Liver (tissue), 8 donors: ENCODE measurements at regions not wholly inside any gene's neighbourhood (a gene's known extent, or its start where the extent isn't known, plus 50 kb on each side); places are given as distances from the start of the nearest gene placed in this dataset.

ENCODE experiments used
- DNase-seq: peaks from one replicate; pipeline ENCODE4 v3.0.0-alpha.2; 2017; ENCODE audit warnings: low spot score
- H3K27ac ChIP-seq, 2 donors: one replicate each; pipeline ENCODE4 v1.7.0; 2013; ENCODE audit warnings: inconsistent platforms in 2 of 2, low read length in 2 of 2, control low read depth in 1 of 2, low read depth in 1 of 2, mild to moderate bottlenecking in 1 of 2
- H3K27me3 ChIP-seq, 4 donors: one replicate each; pipeline versions ENCODE4 v1.6.1 to v1.7.0; 2013; ENCODE audit warnings: low read length in 3 of 4, inconsistent platforms in 1 of 4, mild to moderate bottlenecking in 1 of 4, moderate library complexity in 1 of 4; ENCODE audit not compliant: control insufficient read depth in 4 of 4, insufficient read depth in 4 of 4
- H3K36me3 ChIP-seq, 4 donors: one replicate each; pipeline versions ENCODE4 v1.6.1 to v1.7.0; 2013; ENCODE audit warnings: low read length in 3 of 4, mild to moderate bottlenecking in 3 of 4, low read depth in 1 of 4, moderate library complexity in 1 of 4; ENCODE audit not compliant: control insufficient read depth in 4 of 4, insufficient read depth in 3 of 4
- H3K4me1 ChIP-seq, 4 donors: one replicate each; pipeline versions ENCODE4 v1.6.1 to v1.7.0; 2013; ENCODE audit warnings: low read length in 3 of 4, mild to moderate bottlenecking in 3 of 4, moderate library complexity in 1 of 4; ENCODE audit not compliant: control insufficient read depth in 4 of 4, insufficient read depth in 4 of 4
- H3K4me3 ChIP-seq, 3 donors: one replicate each; pipeline versions ENCODE4 v1.6.1 to v1.7.0; 2013; ENCODE audit warnings: low read length in 3 of 3, control low read depth in 1 of 3, low read depth in 1 of 3, mild to moderate bottlenecking in 1 of 3
- H3K9ac ChIP-seq, 2 donors: one replicate each; pipeline ENCODE4 v1.7.0; 2013; ENCODE audit warnings: low read length in 2 of 2, mild to moderate bottlenecking in 2 of 2, moderate library complexity in 2 of 2, control low read depth in 1 of 2, low read depth in 1 of 2
- H3K9me3 ChIP-seq, 4 donors: one replicate each; pipeline versions ENCODE4 v1.6.1 to v1.7.0; 2013; ENCODE audit warnings: low read length in 3 of 4; ENCODE audit not compliant: control insufficient read depth in 4 of 4
- ATF3 ChIP-seq: IDR thresholded peaks from 2 replicates; pipeline ENCODE4 v1.6.1; 2016; ENCODE audit warnings: antibody characterized with exemption
- CTCF ChIP-seq: fragments of 150-350 bp; IDR thresholded peaks from 2 replicates; pipeline ENCODE4 v1.5.1; 2017; ENCODE audit warnings: improper control_type of control experiment, low read depth, low read length; ENCODE audit not compliant: missing input control
- EGR1 ChIP-seq, 2 donors: IDR thresholded peaks; 2 replicates each; pipeline ENCODE4 v1.6.1; 2016 to 2018; ENCODE audit warnings: antibody characterized with exemption in 2 of 2, low read depth in 2 of 2
- FOXA1 ChIP-seq: IDR thresholded peaks from 2 replicates; pipeline ENCODE4 v1.6.1; 2016; ENCODE audit warnings: antibody characterized with exemption
- FOXA2 ChIP-seq: IDR thresholded peaks from 2 replicates; pipeline ENCODE4 v1.6.1; 2016; ENCODE audit warnings: antibody characterized with exemption
- GABPA ChIP-seq, 2 donors: IDR thresholded peaks in 1 of 2; conservative IDR thresholded peaks in 1 of 2; 2 replicates each; pipeline ENCODE4 v1.6.1; 2016; ENCODE audit warnings: antibody characterized with exemption in 2 of 2, mild to moderate bottlenecking in 1 of 2, moderate library complexity in 1 of 2
- HNF4A ChIP-seq, 2 donors: conservative IDR thresholded peaks; 2 replicates each; pipeline ENCODE4 v1.6.1; 2016; ENCODE audit warnings: antibody characterized with exemption in 2 of 2, mild to moderate bottlenecking in 2 of 2
- HNF4G ChIP-seq: IDR thresholded peaks from 2 replicates; pipeline ENCODE4 v1.6.1; 2016; ENCODE audit warnings: antibody characterized with exemption
- JUND ChIP-seq, 2 donors: IDR thresholded peaks; 2 replicates each; pipeline ENCODE4 v1.6.1; 2016; ENCODE audit warnings: antibody characterized with exemption in 2 of 2
- MAX ChIP-seq: IDR thresholded peaks from 2 replicates; pipeline ENCODE4 v1.6.1; 2016; ENCODE audit warnings: antibody characterized with exemption
- NR2F2 ChIP-seq: IDR thresholded peaks from 2 replicates; pipeline ENCODE4 v1.6.1; 2016; ENCODE audit warnings: antibody characterized with exemption
- RAD21 ChIP-seq, 2 donors: IDR thresholded peaks; 2 replicates each; pipeline ENCODE4 v1.6.1; 2016; ENCODE audit warnings: antibody characterized with exemption in 2 of 2, mild to moderate bottlenecking in 2 of 2
- RXRA ChIP-seq, 2 donors: IDR thresholded peaks; 2 replicates each; pipeline ENCODE4 v1.6.1; 2017 to 2018; ENCODE audit warnings: antibody characterized with exemption in 2 of 2, mild to moderate bottlenecking in 1 of 2
- SP1 ChIP-seq: IDR thresholded peaks from 2 replicates; pipeline ENCODE4 v1.6.1; 2018; ENCODE audit warnings: antibody characterized with exemption, mild to moderate bottlenecking
- TAF1 ChIP-seq: conservative IDR thresholded peaks from 2 replicates; pipeline ENCODE4 v1.6.1; 2016; ENCODE audit warnings: antibody characterized with exemption, mild to moderate bottlenecking
- YY1 ChIP-seq: IDR thresholded peaks from 2 replicates; pipeline ENCODE4 v1.6.1; 2016; ENCODE audit warnings: antibody characterized with exemption, mild to moderate bottlenecking
- WGBS: extraction: QIAGEN DNeasy Blood & Tissue Kit; methylation state at CpG from one replicate; pipeline ENCODE4 v1.1.7; 2013; 5-methylcytosine and 5-hydroxymethylcytosine counted together
- TF ChIP-seq, protein P1 (sequence below): IDR thresholded peaks from 2 replicates; pipeline ENCODE4 v1.6.1; 2016; ENCODE audit warnings: antibody characterized with exemption
- TF ChIP-seq, protein P2 (sequence below): IDR thresholded peaks from 2 replicates; pipeline ENCODE4 v1.6.1; 2016; ENCODE audit warnings: antibody characterized with exemption, mild to moderate bottlenecking
- donor health status: healthy.
- donor health status: healthy.
- donor health status: healthy.
- donor health status: healthy.
- donor health status: healthy.

- no peaks in the 10 kb centered on the region for H3K9me3 ChIP-seq
- 83% methylated on average over 5 of the region's 5 CpGs for WGBS
Observed at GRCh38 chr7:18425838-18426445, 69.6 kb upstream of the HDAC9 start.

More at GRCh38 chr7:18425838-18426445, 69.6 kb upstream of the HDAC9 start:
- Histone ChIP-seq H3K27me3 (peaks cover 0 to 2% (median 0%) of the 10 kb centered on the region in 4 donors), H3K9ac (no peak overlapping the region), H3K4me3 (no peak overlapping the region), H3K36me3 (no peaks in the 10 kb centered on the region), H3K4me1 (no peaks in the 10 kb centered on the region), H3K27ac (no peak overlapping the region)
- TF ChIP-seq RAD21 (IDR thresholded peaks at IDR 0.05) (no peak), CTCF (no peak), ATF3 (no peak), JUND (IDR thresholded peaks at IDR 0.05) (no peak), GABPA (IDR thresholded peaks at IDR 0.05 in 1 of 2, conservative IDR thresholded peaks at IDR 0.05 in 1 of 2) (no peak), YY1 (no peak), FOXA1 (no peak), MAX (no peak), HNF4G (no peak), SP1 (no peak), HNF4A (conservative IDR thresholded peaks at IDR 0.05) (no peak), NR2F2 (no peak), EGR1 (IDR thresholded peaks at IDR 0.05; ENCODE audit: low read depth in 2 of 2) (no peak), RXRA (IDR thresholded peaks at IDR 0.05) (no peak), TAF1 (no peak), FOXA2 (no peak)
- TF ChIP-seq, protein P1, sequence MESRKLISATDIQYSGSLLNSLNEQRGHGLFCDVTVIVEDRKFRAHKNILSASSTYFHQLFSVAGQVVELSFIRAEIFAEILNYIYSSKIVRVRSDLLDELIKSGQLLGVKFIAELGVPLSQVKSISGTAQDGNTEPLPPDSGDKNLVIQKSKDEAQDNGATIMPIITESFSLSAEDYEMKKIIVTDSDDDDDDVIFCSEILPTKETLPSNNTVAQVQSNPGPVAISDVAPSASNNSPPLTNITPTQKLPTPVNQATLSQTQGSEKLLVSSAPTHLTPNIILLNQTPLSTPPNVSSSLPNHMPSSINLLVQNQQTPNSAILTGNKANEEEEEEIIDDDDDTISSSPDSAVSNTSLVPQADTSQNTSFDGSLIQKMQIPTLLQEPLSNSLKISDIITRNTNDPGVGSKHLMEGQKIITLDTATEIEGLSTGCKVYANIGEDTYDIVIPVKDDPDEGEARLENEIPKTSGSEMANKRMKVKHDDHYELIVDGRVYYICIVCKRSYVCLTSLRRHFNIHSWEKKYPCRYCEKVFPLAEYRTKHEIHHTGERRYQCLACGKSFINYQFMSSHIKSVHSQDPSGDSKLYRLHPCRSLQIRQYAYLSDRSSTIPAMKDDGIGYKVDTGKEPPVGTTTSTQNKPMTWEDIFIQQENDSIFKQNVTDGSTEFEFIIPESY = no peak
- TF ChIP-seq, protein P2, sequence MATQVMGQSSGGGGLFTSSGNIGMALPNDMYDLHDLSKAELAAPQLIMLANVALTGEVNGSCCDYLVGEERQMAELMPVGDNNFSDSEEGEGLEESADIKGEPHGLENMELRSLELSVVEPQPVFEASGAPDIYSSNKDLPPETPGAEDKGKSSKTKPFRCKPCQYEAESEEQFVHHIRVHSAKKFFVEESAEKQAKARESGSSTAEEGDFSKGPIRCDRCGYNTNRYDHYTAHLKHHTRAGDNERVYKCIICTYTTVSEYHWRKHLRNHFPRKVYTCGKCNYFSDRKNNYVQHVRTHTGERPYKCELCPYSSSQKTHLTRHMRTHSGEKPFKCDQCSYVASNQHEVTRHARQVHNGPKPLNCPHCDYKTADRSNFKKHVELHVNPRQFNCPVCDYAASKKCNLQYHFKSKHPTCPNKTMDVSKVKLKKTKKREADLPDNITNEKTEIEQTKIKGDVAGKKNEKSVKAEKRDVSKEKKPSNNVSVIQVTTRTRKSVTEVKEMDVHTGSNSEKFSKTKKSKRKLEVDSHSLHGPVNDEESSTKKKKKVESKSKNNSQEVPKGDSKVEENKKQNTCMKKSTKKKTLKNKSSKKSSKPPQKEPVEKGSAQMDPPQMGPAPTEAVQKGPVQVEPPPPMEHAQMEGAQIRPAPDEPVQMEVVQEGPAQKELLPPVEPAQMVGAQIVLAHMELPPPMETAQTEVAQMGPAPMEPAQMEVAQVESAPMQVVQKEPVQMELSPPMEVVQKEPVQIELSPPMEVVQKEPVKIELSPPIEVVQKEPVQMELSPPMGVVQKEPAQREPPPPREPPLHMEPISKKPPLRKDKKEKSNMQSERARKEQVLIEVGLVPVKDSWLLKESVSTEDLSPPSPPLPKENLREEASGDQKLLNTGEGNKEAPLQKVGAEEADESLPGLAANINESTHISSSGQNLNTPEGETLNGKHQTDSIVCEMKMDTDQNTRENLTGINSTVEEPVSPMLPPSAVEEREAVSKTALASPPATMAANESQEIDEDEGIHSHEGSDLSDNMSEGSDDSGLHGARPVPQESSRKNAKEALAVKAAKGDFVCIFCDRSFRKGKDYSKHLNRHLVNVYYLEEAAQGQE = no peak
- DNase-seq = no peak
